Right atrium auricular region (tissue), 2 donors: ENCODE measurements at regions not wholly inside any gene's neighbourhood (a gene's known extent, or its start where the extent isn't known, plus 50 kb on each side); places are given as distances from the start of the nearest gene placed in this dataset.

Source experiments
- DNase-seq: peaks from one replicate; pipeline ENCODE4 v3.0.0-alpha.2; 2019; ENCODE audit warnings: low spot score
- H3K27ac ChIP-seq, 2 donors: fragments of 200-600 bp; sonication (generic); 1 replicate in 1 of 2; 2 replicates in 1 of 2; pipeline ENCODE4 v1.5.1; 2016 to 2019
- H3K27me3 ChIP-seq, 2 donors: fragments of 200-600 bp; sonication (generic); one replicate each; pipeline versions ENCODE4 v1.5.1 to v1.6.0; 2017 to 2019
- H3K36me3 ChIP-seq: fragments of 200-600 bp; sonication (generic); one replicate; pipeline ENCODE4 v1.5.1; 2016
- H3K4me1 ChIP-seq, 2 donors: fragments of 200-600 bp; sonication (generic); one replicate each; pipeline versions ENCODE4 v1.5.1 to v1.6.0; 2017 to 2019
- H3K4me3 ChIP-seq, 2 donors: fragments of 200-600 bp; sonication (generic); 1 replicate in 1 of 2; 2 replicates in 1 of 2; pipeline ENCODE4 v1.5.1; 2017 to 2019; ENCODE audit warnings: mild to moderate bottlenecking in 1 of 2, moderate library complexity in 1 of 2
- H3K9me3 ChIP-seq, 2 donors: fragments of 200-600 bp; sonication (generic); one replicate each; pipeline ENCODE4 v1.5.1; 2019
- TF ChIP-seq, protein P1 (sequence below), 2 donors: fragments of 200-600 bp; sonication (generic); IDR thresholded peaks; one replicate each; pipeline ENCODE4 v1.5.1; 2019; ENCODE audit warnings: antibody characterized with exemption in 2 of 2

DNA sequence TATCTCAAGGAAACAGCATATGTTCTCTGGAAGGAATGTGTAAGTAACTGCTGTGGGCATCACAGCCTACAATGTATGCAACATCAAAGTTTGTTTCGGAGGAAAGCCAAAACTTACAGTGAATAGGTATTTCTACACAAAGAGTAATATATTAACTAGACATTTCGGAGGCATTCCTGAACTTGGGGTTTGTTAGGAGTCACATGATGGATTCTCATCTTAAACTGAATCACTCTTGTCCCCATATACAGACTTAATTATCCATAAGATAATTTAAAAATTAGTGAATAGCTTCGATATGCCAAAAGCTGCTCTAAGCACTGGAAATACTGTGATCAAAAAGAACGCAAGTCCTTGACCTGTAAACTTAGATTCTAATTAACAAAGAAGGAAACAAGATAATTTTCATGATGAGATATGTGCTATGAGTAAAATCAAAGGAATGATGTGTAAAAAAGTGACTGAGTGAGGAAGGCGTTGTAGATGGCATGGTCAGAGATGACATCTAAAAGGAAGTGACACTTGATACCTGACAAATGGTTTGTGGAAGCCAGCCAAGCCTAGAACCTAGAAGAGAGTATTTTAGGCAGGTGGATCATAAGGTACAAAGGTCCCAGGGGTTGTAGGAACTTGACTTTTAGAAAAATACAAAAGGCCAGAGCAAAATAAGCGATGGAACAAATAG, 273.1 kb downstream of the MRPL39 start:
- TF ChIP-seq, protein P1, sequence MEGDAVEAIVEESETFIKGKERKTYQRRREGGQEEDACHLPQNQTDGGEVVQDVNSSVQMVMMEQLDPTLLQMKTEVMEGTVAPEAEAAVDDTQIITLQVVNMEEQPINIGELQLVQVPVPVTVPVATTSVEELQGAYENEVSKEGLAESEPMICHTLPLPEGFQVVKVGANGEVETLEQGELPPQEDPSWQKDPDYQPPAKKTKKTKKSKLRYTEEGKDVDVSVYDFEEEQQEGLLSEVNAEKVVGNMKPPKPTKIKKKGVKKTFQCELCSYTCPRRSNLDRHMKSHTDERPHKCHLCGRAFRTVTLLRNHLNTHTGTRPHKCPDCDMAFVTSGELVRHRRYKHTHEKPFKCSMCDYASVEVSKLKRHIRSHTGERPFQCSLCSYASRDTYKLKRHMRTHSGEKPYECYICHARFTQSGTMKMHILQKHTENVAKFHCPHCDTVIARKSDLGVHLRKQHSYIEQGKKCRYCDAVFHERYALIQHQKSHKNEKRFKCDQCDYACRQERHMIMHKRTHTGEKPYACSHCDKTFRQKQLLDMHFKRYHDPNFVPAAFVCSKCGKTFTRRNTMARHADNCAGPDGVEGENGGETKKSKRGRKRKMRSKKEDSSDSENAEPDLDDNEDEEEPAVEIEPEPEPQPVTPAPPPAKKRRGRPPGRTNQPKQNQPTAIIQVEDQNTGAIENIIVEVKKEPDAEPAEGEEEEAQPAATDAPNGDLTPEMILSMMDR (IDR thresholded peaks at IDR 0.05): no peak
- no peaks in the 10 kb centered on the region for H3K27me3 ChIP-seq
- no peaks in the 10 kb centered on the region for H3K36me3 ChIP-seq
- no peaks in the 10 kb centered on the region for H3K9me3 ChIP-seq
- no peaks in the 10 kb centered on the region for H3K4me1 ChIP-seq
- no peak for DNase-seq
- H3K27ac ChIP-seq: no peak overlapping the region
- H3K4me3 ChIP-seq: no peak overlapping the region

DNA sequence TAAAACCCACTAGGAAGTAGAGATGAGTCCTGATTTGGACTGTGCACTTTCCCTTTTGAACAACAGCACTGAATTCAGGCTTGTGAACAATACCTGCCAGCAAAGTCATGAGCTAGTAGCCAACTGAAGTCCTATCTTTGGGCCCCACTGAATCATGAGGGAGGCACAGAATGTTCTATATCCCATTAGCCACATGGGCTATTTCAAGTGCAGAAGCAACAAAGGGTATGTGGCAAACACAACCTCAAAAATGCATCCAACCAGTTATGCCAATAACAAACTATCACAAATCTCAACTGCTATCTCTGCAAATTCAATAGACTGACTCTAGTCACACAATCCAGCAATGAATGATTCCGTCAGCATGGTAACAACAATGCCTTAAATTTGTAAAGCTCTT, 276.0 kb downstream of the MRPL39 start:
- DNase-seq: no peak
- no peaks in the 10 kb centered on the region for H3K4me1 ChIP-seq
- H3K4me3 ChIP-seq: no peak overlapping the region
- no peaks in the 10 kb centered on the region for H3K9me3 ChIP-seq
- TF ChIP-seq, protein P1 (IDR thresholded peaks at IDR 0.05): no peak
- H3K27ac ChIP-seq: no peak overlapping the region
- H3K36me3 ChIP-seq: no peaks in the 10 kb centered on the region
- H3K27me3 ChIP-seq: no peaks in the 10 kb centered on the region

DNA sequence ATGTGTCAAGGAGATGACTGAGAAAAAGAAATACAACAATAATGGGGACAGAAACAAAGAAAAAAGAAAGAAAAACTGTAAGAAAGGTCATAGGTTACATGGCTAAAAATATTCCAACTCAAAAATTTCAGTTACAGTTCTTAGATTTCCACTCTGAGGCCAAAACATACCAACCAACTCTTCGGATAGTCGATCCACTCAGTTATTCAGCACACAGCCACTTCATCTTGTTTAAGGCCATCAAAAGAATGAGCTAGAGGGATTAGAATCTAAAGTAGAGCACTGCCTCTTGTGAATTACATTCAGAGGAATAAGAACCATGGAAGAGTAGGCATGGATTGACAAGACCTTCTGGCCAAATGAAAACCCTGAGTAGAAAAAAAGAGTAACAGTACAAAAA, 277.0 kb downstream of the MRPL39 start:
- H3K9me3 ChIP-seq: no peaks in the 10 kb centered on the region
- no peaks in the 10 kb centered on the region for H3K36me3 ChIP-seq
- H3K4me1 ChIP-seq: no peaks in the 10 kb centered on the region
- no peak for DNase-seq
- no peak overlapping the region for H3K4me3 ChIP-seq
- H3K27ac ChIP-seq: no peak overlapping the region
- no peaks in the 10 kb centered on the region for H3K27me3 ChIP-seq
- TF ChIP-seq, protein P1 (IDR thresholded peaks at IDR 0.05): no peak

DNA sequence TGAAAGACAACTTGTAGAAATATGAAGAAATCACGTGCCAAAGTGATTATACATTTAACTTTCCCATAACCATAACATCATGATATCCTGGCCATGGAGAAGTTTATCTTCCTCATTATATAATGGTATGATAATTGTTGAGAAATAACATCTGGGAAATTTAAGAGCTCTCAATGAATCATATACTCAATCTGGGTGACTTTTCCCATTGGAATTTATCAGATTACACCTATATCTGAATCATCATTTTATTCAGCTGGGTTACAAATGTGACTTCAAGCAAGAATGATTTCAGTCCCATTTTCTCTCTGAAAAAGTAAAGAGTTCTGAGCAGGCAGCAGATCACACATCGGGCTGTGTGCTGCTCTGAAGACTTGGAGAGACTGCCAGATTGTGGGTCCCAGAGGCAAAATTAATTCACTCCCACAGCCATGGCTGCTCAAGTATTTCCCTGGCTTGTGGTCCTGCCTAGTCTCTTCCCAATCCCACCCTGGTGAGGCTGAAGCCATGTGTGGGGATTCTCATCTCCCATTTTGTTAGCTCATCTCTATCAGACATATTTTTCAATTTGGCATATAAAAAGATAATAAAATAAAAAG, 278.0 kb downstream of the MRPL39 start:
- H3K4me1 ChIP-seq: no peaks in the 10 kb centered on the region
- H3K4me3 ChIP-seq: no peak overlapping the region
- no peaks in the 10 kb centered on the region for H3K36me3 ChIP-seq
- H3K27me3 ChIP-seq: no peaks in the 10 kb centered on the region
- H3K9me3 ChIP-seq: no peaks in the 10 kb centered on the region
- H3K27ac ChIP-seq: no peak overlapping the region
- TF ChIP-seq, protein P1 (IDR thresholded peaks at IDR 0.05): no peak
- no peak for DNase-seq

DNA sequence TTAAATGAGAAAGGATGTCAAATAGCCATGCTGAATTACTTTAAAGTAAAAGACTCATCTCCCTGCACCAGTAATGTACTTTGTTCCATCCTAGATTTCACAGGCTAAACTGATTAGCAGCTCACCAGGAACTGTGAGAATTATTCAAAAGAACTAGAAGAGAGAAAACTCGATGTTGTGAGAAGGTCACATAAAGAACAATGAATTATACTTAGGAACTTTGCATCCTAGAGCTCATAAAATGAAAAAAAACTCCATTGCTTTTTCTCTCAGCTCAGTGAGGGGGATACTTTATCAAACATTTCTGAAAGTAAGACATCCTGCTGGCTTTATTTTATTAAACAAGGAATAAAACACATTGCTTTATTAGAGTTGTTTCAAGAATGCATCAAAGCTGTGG, 278.5 kb downstream of the MRPL39 start:
- no peaks in the 10 kb centered on the region for H3K9me3 ChIP-seq
- no peaks in the 10 kb centered on the region for H3K36me3 ChIP-seq
- H3K4me3 ChIP-seq: no peak overlapping the region
- TF ChIP-seq, protein P1 (IDR thresholded peaks at IDR 0.05): no peak
- no peaks in the 10 kb centered on the region for H3K27me3 ChIP-seq
- no peak for DNase-seq
- H3K27ac ChIP-seq: no peak overlapping the region
- H3K4me1 ChIP-seq: no peaks in the 10 kb centered on the region

DNA sequence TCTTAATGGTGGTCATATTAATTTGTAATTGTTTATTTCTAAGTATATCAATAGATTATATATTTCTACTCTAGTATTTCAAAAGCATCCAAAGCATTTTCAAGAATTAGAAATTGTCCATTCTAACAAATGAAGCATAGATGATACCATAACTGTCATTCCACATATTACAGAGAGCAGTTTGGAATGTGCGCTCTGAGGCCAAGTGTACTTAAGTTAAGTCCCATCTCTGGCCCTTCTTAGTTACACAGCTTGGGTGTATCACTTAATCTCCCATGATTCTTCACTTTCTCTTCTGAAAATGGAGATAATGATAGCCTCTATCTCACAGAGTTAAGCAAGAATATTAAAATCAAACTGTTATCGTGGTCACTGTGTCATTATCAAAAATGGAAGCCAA, 281.1 kb downstream of the MRPL39 start:
- no peaks in the 10 kb centered on the region for H3K36me3 ChIP-seq
- no peaks in the 10 kb centered on the region for H3K4me1 ChIP-seq
- no peaks in the 10 kb centered on the region for H3K9me3 ChIP-seq
- TF ChIP-seq, protein P1 (IDR thresholded peaks at IDR 0.05): no peak
- H3K27me3 ChIP-seq: no peaks in the 10 kb centered on the region
- no peak overlapping the region for H3K4me3 ChIP-seq
- H3K27ac ChIP-seq: no peak overlapping the region
- no peak for DNase-seq
